ENCODE measurements at regions not wholly inside any gene's neighbourhood (a gene's known extent, or its start where the extent isn't known, plus 50 kb on each side); places are given as distances from the start of the nearest gene placed in this dataset.

GRCh38 chr1:63012339-63012738 lies 228.4 kb downstream of the ATG4C start:
- H3K9me3 ChIP-seq (ENCODE audit: control extremely low read depth in 1 of 3, control insufficient read depth in 2 of 3, insufficient read depth in 1 of 3, low read length in 2 of 3), result peaks cover 0 to 4% (median 0%) of the 10 kb centered on the region in 3 donors
- POLR2A ChIA-PET, result no interaction called here
- intact Hi-C loops (cut with micrococcal nuclease), result no loop called here
- no peak overlapping the region for H2AFZ ChIP-seq (ENCODE audit: insufficient read depth, low read depth, low read length, poor library complexity, severe bottlenecking)
- Mint-ChIP-seq H3K9me3 (ENCODE audit: insufficient read depth) (peaks cover 3% of the 10 kb centered on the region), H3K27me3 (peaks cover 4% of the 10 kb centered on the region), H3K4me3 (no peak overlapping the region), H3K4me1 (no peaks in the 10 kb centered on the region), H3K27ac (no peak overlapping the region)
- H3K27ac ChIP-seq (ENCODE audit: low read length in 2 of 2), result no peak overlapping the region
- ATAC-seq (ENCODE audit: low read depth) (no peak), DNase-seq (no peak)
- H3K36me3 ChIP-seq (replicated peaks in 1 of 2; ENCODE audit: control extremely low read depth in 1 of 2, control insufficient read depth in 1 of 2, extremely low read depth in 1 of 2, insufficient read depth in 2 of 2, low read length in 1 of 2), result no peaks in the 10 kb centered on the region
- no peak for TF ChIP-seq EZH2 (IDR thresholded peaks at IDR 0.05; ENCODE audit: borderline replicate concordance, insufficient read depth, low read depth, low read length, poor library complexity, severe bottlenecking)
- no peak for TF ChIP-seq CTCF (IDR thresholded peaks at IDR 0.05)
- H3K79me2 ChIP-seq (ENCODE audit: control insufficient read depth, insufficient read depth, low read length), result no peaks in the 10 kb centered on the region
- no peak overlapping the region for H3K9ac ChIP-seq (ENCODE audit: low read length)
- no peak overlapping the region for H3K4me2 ChIP-seq (replicated peaks; ENCODE audit: low read depth, low read length, poor library complexity, severe bottlenecking)
- WGBS (ENCODE audit: insufficient coverage), result 90% methylated on average over 4 of the region's 6 CpGs
- no peaks in the 10 kb centered on the region for H4K20me1 ChIP-seq (ENCODE audit: control insufficient read depth, insufficient read depth, low read length, poor library complexity, severe bottlenecking)
- no peak overlapping the region for H3K4me3 ChIP-seq (ENCODE audit: control extremely low read depth in 1 of 5, extremely low read depth in 1 of 5, insufficient read depth in 1 of 5, low read depth in 2 of 5, low read length in 4 of 5)
- no peaks in the 10 kb centered on the region for H3K4me1 ChIP-seq (ENCODE audit: control insufficient read depth in 2 of 2, insufficient read depth in 2 of 2, low read length in 2 of 2)
- CTCF ChIA-PET, result no interaction called here
- H3K27me3 ChIP-seq (replicated peaks in 1 of 4; ENCODE audit: control extremely low read depth in 1 of 4, control insufficient read depth in 3 of 4, insufficient read depth in 4 of 4, low read length in 3 of 4), result no peaks in the 10 kb centered on the region

GRCh38 chr1:63014267-63014666 lies 230.3 kb downstream of the ATG4C start:
- Histone ChIP-seq H3K4me1 (ENCODE audit: control insufficient read depth in 2 of 2, insufficient read depth in 2 of 2, low read length in 2 of 2) (no peaks in the 10 kb centered on the region), H3K27ac (ENCODE audit: low read length in 2 of 2) (no peak overlapping the region), H3K4me3 (ENCODE audit: control extremely low read depth in 1 of 5, extremely low read depth in 1 of 5, insufficient read depth in 1 of 5, low read depth in 2 of 5, low read length in 4 of 5) (no peak overlapping the region), H3K4me2 (replicated peaks; ENCODE audit: low read depth, low read length, poor library complexity, severe bottlenecking) (no peak overlapping the region), H3K36me3 (replicated peaks in 1 of 2; ENCODE audit: control extremely low read depth in 1 of 2, control insufficient read depth in 1 of 2, extremely low read depth in 1 of 2, insufficient read depth in 2 of 2, low read length in 1 of 2) (no peaks in the 10 kb centered on the region), H3K9ac (ENCODE audit: low read length) (no peak overlapping the region), H3K27me3 (replicated peaks in 1 of 4; ENCODE audit: control extremely low read depth in 1 of 4, control insufficient read depth in 3 of 4, insufficient read depth in 4 of 4, low read length in 3 of 4) (no peaks in the 10 kb centered on the region), H3K79me2 (ENCODE audit: control insufficient read depth, insufficient read depth, low read length) (no peaks in the 10 kb centered on the region), H4K20me1 (ENCODE audit: control insufficient read depth, insufficient read depth, low read length, poor library complexity, severe bottlenecking) (no peaks in the 10 kb centered on the region), H3K9me3 (ENCODE audit: control extremely low read depth in 1 of 3, control insufficient read depth in 2 of 3, insufficient read depth in 1 of 3, low read length in 2 of 3) (peaks cover 0 to 4% (median 0%) of the 10 kb centered on the region in 3 donors), H2AFZ (ENCODE audit: insufficient read depth, low read depth, low read length, poor library complexity, severe bottlenecking) (no peak overlapping the region)
- intact Hi-C loops (cut with micrococcal nuclease), result no loop called here
- no peak overlapping the region for H3K27ac Mint-ChIP-seq
- H3K4me3 Mint-ChIP-seq, result no peak overlapping the region
- H3K4me1 Mint-ChIP-seq, result no peaks in the 10 kb centered on the region
- ChIA-PET POLR2A (no interaction called here), CTCF (no interaction called here)
- peaks cover 3% of the 10 kb centered on the region for H3K9me3 Mint-ChIP-seq (ENCODE audit: insufficient read depth)
- no peak for TF ChIP-seq EZH2 (IDR thresholded peaks at IDR 0.05; ENCODE audit: borderline replicate concordance, insufficient read depth, low read depth, low read length, poor library complexity, severe bottlenecking)
- no peak for TF ChIP-seq CTCF (IDR thresholded peaks at IDR 0.05)
- ATAC-seq (ENCODE audit: low read depth), result no peak
- WGBS (ENCODE audit: insufficient coverage), result 100% methylated on average over 1 of the region's 2 CpGs
- H3K27me3 Mint-ChIP-seq, result peaks cover 4% of the 10 kb centered on the region
- DNase-seq, result no peak

Data from B cell (primary cell).